Spleen (tissue), 11 donors: ENCODE measurements at regions not wholly inside any gene's neighbourhood (a gene's known extent, or its start where the extent isn't known, plus 50 kb on each side); places are given as distances from the start of the nearest gene placed in this dataset.

ENCODE experiments used
- DNase-seq: peaks from one replicate; pipeline ENCODE4 v3.0.0-alpha.2; 2020
- H3K27ac ChIP-seq, 8 donors: fragments of 200-600 bp; sonication (generic) in 7 of 8; 1 replicate in 4 of 8; 2 replicates in 4 of 8; pipeline versions ENCODE4 v1.5.0 to v1.8.0; 2016 to 2021; ENCODE audit warnings: inconsistent platforms in 4 of 8, mild to moderate bottlenecking in 4 of 8, moderate library complexity in 1 of 8
- H3K27me3 ChIP-seq, 7 donors: fragments of 200-600 bp; sonication (generic) in 6 of 7; replicated peaks in 1 of 7; 1 replicate in 4 of 7; 2 replicates in 3 of 7; pipeline versions ENCODE4 v1.5.0 to v1.8.0; 2016 to 2021; ENCODE audit warnings: inconsistent platforms in 3 of 7, mild to moderate bottlenecking in 1 of 7
- H3K36me3 ChIP-seq, 6 donors: fragments of 200-600 bp; sonication (generic) in 5 of 6; 1 replicate in 4 of 6; 2 replicates in 2 of 6; pipeline versions ENCODE4 v1.5.0 to v1.8.0; 2016 to 2021; ENCODE audit warnings: inconsistent platforms in 2 of 6
- H3K4me1 ChIP-seq, 6 donors: fragments of 200-600 bp; sonication (generic) in 5 of 6; 1 replicate in 3 of 6; 2 replicates in 3 of 6; pipeline versions ENCODE4 v1.5.0 to v1.8.0; 2016 to 2021; ENCODE audit warnings: inconsistent platforms in 3 of 6
- H3K4me3 ChIP-seq, 8 donors: fragments of 200-600 bp; sonication (generic) in 7 of 8; 1 replicate in 4 of 8; 2 replicates in 4 of 8; pipeline versions ENCODE4 v1.5.0 to v1.8.0; 2016 to 2021; ENCODE audit warnings: inconsistent platforms in 4 of 8, mild to moderate bottlenecking in 4 of 8, moderate library complexity in 2 of 8
- H3K9me3 ChIP-seq, 8 donors: fragments of 200-600 bp; sonication (generic) in 7 of 8; 1 replicate in 4 of 8; 2 replicates in 4 of 8; pipeline versions ENCODE4 v1.5.0 to v1.8.0; 2016 to 2021; ENCODE audit warnings: inconsistent platforms in 4 of 8
- CTCF ChIP-seq, 11 experiments: fragments of 200-600 bp in 7 of 11; fragments of 450-650 bp in 4 of 11; sonication (generic) in 4 of 11; IDR thresholded peaks in 8 of 11; conservative IDR thresholded peaks in 3 of 11; 1 replicate in 7 of 11; 2 replicates in 4 of 11; pipeline versions ENCODE4 v1.4.0 to v1.8.0; 2016 to 2021; ENCODE audit warnings: antibody characterized with exemption in 11 of 11, inconsistent platforms in 4 of 11, mild to moderate bottlenecking in 1 of 11
- POLR2A ChIP-seq, 3 donors: fragments of 450-650 bp; IDR thresholded peaks; one replicate each; pipeline ENCODE4 v1.5.1; 2017; ENCODE audit warnings: antibody characterized with exemption in 3 of 3, mild to moderate bottlenecking in 1 of 3
- POLR2AphosphoS5 ChIP-seq, 3 donors: sonication (generic); formaldehyde crosslinking; IDR thresholded peaks; one replicate each; pipeline ENCODE4 v1.5.1; 2017; ENCODE audit warnings: antibody characterized with exemption in 3 of 3
- WGBS, 5 donors: extraction: QIAGEN DNeasy Blood & Tissue Kit in 3 of 5; methylation state at CpG; one replicate each; pipeline versions ENCODE4 v1.1.5 to v1.1.7; 2013 to 2018; 5-methylcytosine and 5-hydroxymethylcytosine counted together
- intact Hi-C: fragments of 100-400 bp; cut with DNase I; formaldehyde crosslinking; loops from one replicate; pipeline ENCODE4 v1.15.0; 2023; ENCODE audit warnings: low total_unique reads
- donor health status: healthy with polysubstance abuse.
- donor health status: DM: no; HTN: no; CAD: no; lungs with moderate emphysema.
- donor health status: DM: no; HTN: no; CAD: no.
- donor health status: Bipolar disorder and iron deficiency.
- donor health status: healthy.
- donor health status: DM: no; HTN: no; CAD: no.
- donor health status: DM: yes; HTN: yes; CAD: no.

DNA sequence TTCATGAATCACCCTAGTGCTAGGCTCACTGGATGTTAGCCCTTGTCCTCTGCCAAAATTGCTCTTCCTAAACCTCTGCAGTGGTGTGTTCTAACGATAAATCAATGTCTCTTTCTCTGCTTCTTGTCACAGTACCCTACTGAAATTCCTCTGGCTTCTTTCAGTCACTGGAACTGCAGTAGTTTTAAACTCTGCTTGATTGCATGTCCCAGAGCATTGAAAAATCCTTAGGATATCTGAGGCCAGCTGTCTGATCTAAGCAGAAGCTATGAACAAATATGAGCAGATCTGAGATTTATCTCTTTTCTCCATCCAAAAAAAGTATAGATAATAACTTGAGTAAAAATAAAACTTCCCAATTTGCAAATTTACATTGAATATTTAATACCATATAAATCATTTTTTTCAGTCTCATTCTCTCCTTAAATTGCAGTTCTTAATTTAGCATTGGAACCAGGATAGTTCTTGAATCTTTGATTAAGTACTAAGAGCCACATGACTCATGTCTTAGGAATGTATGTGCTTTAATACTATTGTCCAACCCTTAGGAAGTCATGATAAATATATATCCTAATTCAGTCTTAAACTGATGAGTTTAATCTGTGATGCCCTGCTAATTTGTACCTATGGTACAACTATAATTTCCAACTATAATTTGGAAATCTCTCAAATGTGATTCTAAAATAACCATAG is 169.7 kb downstream of the PDHA2 start:
- DNase-seq: no peak
- TF ChIP-seq CTCF (IDR thresholded peaks at IDR 0.05 in 8 of 11, conservative IDR thresholded peaks at IDR 0.05 in 3 of 11) (no peak), POLR2AphosphoS5 (IDR thresholded peaks at IDR 0.05) (no peak), POLR2A (IDR thresholded peaks at IDR 0.05) (no peak)
- Histone ChIP-seq H3K27ac (no peak overlapping the region), H3K9me3 (no peaks in the 10 kb centered on the region), H3K27me3 (no peaks in the 10 kb centered on the region), H3K4me3 (no peak overlapping the region), H3K36me3 (no peaks in the 10 kb centered on the region), H3K4me1 (no peaks in the 10 kb centered on the region)
- intact Hi-C loops: no loop called here
- 42 to 79% (median 57%) methylated on average over 1 of the region's 1 CpG for WGBS, 5 donors

- Histone ChIP-seq H3K27me3 (no peaks in the 10 kb centered on the region), H3K27ac (no peak overlapping the region), H3K36me3 (no peaks in the 10 kb centered on the region), H3K9me3 (no peaks in the 10 kb centered on the region), H3K4me1 (no peaks in the 10 kb centered on the region), H3K4me3 (no peak overlapping the region)
- TF ChIP-seq POLR2AphosphoS5 (IDR thresholded peaks at IDR 0.05): no peak
- no peak for TF ChIP-seq CTCF (IDR thresholded peaks at IDR 0.05 in 8 of 11, conservative IDR thresholded peaks at IDR 0.05 in 3 of 11)
- TF ChIP-seq POLR2A (IDR thresholded peaks at IDR 0.05): no peak
- 73 to 91% (median 83%) methylated on average over 2 of the region's 2 CpGs for WGBS, 5 donors
- intact Hi-C loops: no loop called here
- no peak for DNase-seq
Observed at GRCh38 chr4:96012687-96013086, 172.8 kb downstream of the PDHA2 start.

DNA sequence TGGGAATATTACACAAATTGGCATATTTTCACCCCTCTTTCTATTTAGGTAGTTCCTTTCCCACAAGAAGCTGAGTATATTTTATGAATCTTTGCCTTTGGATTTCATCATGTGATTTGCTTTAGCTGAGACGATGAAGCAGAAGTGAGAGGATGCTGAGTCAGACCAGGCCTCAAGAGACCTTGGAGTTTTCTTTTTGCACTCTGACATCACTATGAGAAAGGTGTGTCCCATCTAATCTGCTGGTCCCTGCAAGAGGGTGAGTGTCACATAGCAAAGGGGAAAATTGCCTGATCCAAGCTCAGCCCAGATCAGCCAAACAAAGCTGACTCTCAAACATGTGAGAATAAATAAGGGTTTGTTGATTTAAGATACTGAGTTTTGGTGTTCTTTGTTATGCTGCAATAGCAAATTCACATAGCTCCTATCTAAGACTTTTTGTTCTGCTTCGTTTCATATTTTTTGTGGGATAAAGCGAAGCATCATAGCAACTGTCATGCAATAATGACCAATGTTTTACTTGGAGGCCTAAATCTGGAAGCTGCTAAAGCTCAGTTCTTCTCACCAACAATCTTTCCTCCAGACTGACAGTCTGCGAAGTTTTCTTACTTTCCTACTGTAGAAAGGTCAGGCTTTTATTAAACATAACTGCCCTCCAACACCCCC is 176.9 kb downstream of the PDHA2 start:
- no peak overlapping the region for H3K27ac ChIP-seq
- intact Hi-C loops: no loop called here
- DNase-seq: no peak
- H3K4me3 ChIP-seq: no peak overlapping the region
- H3K27me3 ChIP-seq: no peaks in the 10 kb centered on the region
- H3K36me3 ChIP-seq: no peaks in the 10 kb centered on the region
- no peaks in the 10 kb centered on the region for H3K4me1 ChIP-seq
- TF ChIP-seq POLR2A (IDR thresholded peaks at IDR 0.05): no peak
- TF ChIP-seq CTCF (IDR thresholded peaks at IDR 0.05 in 8 of 11, conservative IDR thresholded peaks at IDR 0.05 in 3 of 11): no peak
- no peak for TF ChIP-seq POLR2AphosphoS5 (IDR thresholded peaks at IDR 0.05)
- WGBS, 5 donors: 65 to 81% (median 68%) methylated on average over 4 of the region's 4 CpGs
- peaks cover 0 to 7% (median 0%) of the 10 kb centered on the region in 8 donors for H3K9me3 ChIP-seq

- DNase-seq: no peak
- Histone ChIP-seq H3K27ac (no peak overlapping the region), H3K27me3 (no peaks in the 10 kb centered on the region), H3K36me3 (no peaks in the 10 kb centered on the region), H3K4me3 (no peak overlapping the region), H3K9me3 (peaks cover 0 to 4% (median 0%) of the 10 kb centered on the region in 8 donors), H3K4me1 (no peaks in the 10 kb centered on the region)
- intact Hi-C loops: no loop called here
- 16 to 42% (median 24%) methylated on average over 1 of the region's 1 CpG for WGBS, 5 donors
- TF ChIP-seq POLR2AphosphoS5 (IDR thresholded peaks at IDR 0.05) (no peak), CTCF (IDR thresholded peaks at IDR 0.05 in 8 of 11, conservative IDR thresholded peaks at IDR 0.05 in 3 of 11) (no peak), POLR2A (IDR thresholded peaks at IDR 0.05) (no peak)
Observed at GRCh38 chr4:96025011-96025410, 185.1 kb downstream of the PDHA2 start.
